ENCODE measurements at regions not wholly inside any gene's neighbourhood (a gene's known extent, or its start where the extent isn't known, plus 50 kb on each side); places are given as distances from the start of the nearest gene placed in this dataset.

DNA sequence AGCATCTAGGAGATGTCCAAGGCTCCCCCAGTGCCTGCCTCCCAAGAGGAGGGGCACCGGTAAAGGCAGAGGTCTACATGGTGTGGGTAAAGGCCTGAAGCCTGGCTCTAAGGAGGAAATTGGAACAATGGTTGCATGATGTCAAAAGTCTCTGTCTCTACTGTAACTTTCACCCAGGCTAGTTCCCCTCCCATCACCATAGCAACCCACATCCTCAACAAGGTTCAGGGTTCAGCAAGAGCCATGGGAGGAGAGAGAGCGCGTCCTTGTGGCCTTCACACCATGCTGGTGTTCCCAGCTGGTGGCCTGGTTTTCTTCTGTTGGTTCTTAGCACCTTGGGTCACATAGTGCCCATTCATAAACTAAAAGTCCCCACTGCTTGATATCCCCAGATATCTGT, 196.7 kb upstream of the CDH5 start:
- DNase-seq = no peak

DNA sequence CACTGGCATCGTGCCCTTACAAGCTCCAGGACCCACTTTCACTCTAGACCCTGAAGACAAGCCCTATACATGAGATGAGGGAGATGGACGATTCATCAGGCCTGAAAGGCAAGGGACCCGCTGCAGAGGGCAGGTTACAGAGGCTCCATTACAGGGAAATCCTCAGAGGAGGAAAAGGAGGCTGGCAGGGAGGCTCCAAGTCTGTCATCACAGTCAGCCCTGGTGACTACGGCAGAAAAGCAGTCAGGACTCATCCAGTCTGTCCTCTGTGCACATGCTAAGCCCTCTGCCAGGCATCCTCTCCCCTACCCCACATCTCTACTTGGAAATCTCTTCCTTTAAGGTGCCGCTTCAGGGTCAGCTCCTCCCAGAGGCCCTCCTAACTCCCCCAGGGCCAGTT, 197.7 kb upstream of the CDH5 start:
- DNase-seq = no peak

DNA sequence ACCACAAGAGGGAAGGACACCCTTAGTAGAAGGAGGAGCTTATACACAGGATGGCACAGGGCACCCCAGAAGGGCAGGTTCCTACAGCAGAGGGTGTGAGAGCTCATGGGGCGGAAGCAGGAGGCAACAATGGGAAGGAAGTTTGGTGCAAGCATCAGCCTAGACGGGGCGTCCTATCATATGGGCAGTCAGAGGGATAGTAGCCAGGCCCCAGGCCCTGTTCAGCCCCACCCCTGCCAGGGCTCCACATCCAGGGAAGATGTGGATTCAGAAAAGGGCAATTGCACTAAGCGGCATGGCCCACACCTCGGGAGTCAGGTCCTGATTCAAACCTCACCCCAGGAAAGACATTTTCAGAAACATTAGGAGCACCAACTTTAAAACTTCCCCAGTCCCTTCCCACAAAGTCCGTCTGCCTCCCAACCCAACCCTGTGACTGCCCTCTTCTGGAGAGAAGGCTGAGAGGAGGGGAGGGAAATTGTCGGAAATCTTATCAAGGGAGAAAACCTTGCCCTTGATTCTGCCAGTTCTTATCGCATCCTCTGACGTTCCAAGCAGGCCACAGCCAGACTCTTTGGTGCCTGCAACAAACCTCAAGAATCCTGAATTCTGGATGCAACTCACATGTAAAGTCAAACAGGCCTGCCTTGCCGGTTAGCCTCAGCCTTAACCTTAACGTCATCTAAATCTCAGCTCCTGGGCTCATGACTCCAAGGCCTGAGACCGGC, 198.8 kb upstream of the CDH5 start:
- DNase-seq = no peak

DNA sequence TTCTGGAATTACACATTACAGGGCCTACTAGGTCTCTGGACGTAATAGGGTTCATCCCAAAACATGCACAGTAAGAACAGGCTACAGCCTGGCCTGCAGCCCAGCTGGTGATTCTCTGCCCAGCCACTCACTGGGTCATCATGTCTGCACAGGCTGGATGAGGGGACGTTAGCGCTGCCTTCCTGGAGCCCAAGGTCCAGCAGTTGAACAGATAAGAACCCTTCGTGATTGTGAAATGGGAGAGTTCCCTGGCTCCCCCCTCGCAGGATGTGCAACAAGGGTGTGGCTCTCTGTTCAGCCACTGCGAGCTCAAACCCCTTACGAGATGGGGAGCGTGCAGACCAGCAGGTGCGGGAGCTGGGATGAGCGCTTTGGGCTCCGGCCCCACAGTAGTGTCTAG, 200.0 kb upstream of the CDH5 start:
- no peak for DNase-seq

DNA sequence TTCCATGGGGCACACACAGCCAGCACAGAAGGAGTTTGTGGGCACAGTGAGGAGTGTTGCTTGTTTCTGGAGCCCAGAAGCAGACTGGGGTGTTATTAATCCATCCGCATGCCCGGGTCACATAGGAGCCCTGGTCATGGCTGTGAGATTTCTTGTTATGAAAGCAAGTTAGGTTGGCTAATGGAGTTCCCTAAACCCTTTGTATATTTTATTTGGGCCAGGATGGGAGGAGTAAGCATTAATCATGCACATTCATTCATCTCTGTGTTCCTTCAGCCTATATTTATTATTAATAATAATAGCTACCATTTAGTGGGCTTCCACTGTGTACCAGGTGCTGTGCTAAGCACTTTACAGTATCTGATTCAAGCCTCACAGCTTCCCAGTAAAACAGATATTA, 200.6 kb upstream of the CDH5 start:
- no peak for DNase-seq

DNA sequence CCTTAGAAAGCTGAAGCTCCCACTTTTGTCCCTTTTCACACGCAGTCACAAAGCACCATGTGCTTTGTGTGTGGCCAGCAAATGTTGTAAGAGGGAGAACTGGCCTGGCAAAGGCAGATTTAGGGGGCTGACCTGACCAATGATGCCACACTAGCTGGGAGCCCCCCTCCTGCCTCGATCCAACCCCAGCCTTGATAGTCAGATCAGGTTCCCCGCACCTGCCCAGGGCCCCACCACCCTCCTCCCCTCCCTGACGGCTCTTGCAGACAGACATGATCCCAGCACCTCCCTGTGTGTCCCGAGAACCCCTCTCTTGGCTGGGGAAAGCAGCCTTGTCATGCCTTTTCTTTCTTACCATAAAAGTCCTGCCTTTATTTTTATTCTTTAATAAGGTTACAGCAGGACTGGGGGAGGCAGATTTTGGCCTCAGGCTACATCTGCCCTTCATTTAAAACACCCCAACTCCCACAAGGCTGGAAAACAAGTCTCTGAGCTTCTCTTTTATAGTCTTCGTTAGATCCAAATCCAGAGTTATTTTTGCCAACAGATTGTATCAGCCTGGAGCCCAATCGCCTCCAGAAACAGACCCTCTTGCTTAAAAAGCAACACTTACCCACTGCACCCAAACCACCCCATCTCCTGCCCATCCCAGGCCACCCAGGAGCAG, 201.8 kb upstream of the CDH5 start:
- no peak for DNase-seq

DNA sequence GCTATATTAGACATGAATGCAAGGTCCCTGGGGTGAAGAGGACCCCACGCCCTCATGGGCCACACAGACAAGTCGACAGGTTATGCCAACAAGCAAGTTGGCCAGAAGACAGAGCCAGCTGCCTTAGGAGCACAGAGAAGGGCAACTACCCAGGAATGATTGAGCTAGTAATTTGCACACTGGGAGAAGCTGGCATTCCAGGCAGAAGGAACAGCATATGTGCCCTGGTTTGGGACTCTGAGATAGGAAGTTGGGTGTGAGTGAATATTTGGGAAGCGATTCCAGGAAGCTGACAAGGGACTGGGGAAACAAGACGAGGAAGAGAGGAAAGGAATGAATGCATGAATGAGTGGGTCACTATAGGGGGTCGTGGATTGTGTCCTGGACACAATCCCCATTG, 203.7 kb upstream of the CDH5 start:
- DNase-seq = no peak

DNA sequence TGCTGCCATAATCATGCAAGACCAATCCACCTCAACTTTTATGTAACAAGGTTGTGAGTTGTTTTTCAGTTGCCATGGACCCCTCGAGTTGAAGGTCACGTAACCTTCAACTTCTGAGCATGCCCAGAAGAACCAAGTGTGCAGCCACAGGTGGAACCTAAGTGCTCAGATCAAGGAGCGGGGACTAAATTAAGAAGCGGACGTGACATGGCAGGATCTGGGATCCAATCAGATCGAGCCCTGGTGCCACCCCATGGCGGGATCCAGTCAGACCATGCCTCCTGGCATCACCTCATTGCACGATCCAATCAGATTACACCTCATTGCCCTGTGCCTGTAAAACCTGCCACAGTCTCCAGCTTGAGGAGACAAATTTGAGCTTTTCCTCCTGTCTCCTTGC, 204.5 kb upstream of the CDH5 start:
- DNase-seq = no peak

DNA sequence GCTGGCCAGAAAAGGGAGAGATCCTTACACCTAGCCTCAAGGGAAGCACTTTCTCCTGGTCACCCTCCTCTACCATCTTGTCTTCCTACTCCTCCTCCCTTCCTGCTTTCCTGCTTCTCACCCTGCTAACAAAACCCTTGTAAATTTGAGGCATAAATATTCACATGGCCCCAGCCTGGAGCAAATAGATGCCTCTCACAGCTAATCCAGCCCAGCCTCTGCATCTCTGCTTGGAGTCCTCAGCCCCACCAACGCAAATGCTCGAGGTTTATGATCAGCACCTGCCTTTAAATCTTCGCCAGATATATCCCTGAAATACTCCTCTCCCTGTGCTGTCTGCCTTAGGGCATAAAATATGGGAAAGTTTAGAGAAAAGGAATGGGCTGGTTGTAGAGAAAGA, 205.2 kb upstream of the CDH5 start:
- no peak for DNase-seq

DNA sequence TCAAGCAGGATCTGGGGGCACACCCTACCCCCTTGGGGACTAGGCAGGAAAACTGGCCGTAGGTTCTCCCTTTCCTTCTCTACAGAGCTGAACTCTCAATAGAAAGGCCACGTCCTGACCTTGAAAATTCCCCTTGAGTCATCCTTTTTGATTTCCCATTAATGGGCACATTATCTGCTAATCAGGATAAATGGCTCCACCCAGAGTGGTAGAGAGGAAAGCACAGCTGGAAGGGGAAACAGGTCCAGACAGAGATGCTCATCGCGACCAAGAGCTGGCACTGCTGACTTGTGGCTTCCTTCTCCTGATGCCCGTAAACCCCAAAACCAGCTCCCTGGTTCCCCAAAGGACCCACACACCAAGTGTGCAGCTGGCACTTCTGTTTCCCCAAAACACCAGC, 206.5 kb upstream of the CDH5 start:
- no peak for DNase-seq

DNA sequence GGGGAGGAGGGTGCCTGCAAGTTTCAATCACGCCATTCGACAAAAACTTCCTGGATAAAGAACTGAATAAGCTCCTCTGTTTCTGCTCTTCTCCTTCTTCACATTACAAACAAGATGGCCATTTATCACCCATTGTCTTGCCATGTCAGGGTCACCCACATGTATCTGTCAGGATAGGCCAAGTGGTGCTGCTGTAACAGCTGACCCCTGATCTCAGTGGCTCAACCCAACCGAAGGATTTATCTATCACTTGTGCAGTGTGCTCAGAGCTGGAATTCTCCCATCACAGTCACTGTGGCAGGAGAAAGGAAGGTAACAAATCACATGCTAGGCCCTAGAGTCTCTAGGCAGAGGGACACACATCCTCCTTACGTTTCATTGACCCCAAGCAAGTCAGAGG, 210.0 kb upstream of the CDH5 start:
- DNase-seq = no peak

DNA sequence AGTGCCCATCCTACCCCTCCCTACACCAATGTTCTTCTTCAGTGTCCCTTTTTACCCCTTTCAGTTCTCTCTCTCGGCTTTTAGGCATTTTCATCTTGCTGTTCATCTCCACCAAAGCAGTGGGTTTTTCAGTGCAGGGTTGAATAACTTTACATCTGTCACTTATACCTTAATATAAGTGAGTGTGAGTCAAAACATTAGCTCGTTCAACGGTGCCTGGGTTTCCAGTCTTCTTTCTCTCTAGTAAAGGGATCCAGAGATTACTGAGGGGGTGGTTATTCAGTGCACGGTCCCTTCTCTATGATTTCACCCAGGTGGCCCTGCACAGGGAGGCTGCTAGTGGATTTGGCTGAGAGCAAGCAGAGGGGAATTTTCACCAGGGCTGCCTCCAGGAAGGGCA, 210.6 kb upstream of the CDH5 start:
- DNase-seq = no peak

DNA sequence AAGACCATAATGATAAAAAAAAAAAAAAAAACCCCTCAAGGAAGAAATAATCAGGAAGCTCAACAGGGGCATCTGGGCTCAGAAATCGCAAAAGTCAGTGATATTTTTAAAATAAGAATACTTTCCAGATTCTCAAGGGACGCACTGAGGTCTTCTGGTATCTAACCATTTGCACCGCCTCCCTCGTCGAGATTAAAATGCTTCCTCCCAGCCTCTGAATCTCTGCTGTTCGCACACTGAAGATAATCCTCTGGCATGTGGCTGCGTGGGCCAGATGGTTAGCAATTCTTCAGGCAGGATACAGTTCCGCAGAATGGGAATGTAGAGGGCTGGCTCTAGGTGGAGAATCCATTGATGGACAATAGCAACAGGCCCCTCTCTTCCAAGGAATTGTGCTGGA, 211.7 kb upstream of the CDH5 start:
- DNase-seq = no peak

DNA sequence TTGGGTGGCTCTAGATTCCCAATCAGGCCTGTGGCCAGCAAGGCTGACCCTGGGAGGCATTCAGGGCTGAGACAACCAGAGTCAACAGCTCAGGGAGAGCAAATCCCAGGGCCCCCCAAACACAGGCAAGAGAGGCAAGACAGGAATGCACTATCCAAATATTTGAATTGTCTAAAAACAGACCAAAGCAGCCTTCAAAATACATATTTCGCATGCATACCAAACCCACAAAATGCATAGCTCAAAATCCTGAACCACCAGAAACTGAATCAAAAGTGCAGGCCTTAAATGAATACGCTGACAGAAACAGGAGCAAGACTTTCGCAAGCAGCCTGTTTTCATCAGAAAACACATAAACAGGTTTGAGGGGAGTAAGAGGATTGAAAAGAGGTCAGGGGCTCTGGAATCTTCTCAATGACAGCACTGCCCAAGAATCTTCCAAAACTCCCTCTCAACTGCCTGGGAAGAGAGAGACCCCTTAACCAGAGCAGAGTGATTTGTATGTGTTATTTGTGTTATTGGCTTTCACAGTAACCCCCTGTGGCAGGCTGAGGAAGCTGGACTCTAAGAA, 213.6 kb upstream of the CDH5 start:
- no peak for DNase-seq

DNA sequence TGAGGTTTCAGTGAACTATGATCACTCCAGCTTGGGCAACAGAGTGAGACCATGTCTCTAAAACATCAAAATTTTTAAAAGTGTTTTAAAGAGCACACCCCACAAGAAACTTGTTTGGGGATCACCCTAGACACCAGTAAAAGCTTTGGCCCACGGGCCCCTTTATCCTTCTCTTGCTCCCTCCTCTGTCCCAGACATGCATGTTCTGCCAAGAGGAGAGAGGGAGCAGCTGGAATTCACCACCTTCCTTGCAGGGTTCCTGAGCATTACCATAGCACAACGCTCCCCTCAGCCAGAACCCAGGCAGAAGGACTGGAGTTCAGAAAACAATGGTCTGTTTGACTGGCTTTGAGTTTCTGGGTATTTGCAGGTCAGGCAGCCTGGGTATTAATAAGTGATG, 214.3 kb upstream of the CDH5 start:
- DNase-seq = no peak

DNA sequence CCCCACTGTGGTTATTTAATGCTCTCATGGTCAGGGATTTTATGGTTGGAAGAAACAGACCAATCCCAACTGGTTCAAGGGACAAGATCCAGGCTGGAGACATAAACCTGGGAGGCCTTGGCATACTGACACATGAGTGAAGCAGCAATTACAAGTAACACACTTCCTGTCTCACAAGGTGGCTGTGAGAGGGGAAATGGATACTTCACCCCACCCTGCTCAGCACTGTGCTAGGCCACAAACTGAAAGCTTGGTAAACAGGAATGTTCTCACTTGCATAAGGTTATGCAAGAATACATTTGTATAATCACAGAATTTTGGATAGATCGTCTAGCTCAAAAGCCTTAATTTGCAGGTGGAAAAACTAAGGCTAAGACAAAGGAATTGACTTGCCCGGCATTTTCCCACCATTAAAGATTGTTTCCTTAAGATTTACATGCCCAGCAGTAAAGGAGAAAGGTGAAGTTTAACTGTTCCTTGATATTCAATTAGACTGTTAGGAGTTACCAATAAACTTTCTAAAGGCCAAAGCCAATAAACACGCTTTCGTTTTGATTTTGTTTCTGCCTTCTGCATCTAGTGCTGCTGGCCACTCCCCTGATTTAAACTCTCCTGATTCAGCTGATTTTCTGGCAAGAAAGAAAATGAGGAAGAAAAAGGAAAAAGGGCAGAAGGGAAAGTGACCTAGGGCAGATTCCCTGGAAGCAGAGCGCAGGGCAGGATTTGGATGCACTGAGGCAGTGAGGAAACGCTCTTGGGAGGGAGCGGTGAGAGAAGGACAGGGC, 215.6 kb upstream of the CDH5 start:
- DNase-seq = no peak

DNA sequence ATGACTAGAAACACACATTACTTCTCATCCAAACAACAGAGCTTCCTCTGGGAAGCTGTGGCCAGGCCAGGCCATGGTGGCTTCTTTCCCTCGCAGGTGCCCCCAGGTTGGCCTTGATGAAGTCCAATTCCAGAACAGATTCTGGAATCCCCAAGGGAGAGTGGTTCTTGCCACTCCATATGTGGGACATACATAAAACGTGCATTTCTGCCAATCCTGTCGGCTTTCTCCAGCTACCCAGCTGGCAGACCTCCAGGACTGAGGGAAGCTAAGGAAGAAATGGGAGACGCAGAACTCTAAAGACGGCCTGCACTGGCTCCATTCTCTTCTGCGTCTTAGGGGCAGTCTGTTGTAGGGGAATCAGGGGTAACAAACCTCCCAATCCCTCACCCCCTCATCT, 219.2 kb upstream of the CDH5 start:
- no peak for DNase-seq

DNA sequence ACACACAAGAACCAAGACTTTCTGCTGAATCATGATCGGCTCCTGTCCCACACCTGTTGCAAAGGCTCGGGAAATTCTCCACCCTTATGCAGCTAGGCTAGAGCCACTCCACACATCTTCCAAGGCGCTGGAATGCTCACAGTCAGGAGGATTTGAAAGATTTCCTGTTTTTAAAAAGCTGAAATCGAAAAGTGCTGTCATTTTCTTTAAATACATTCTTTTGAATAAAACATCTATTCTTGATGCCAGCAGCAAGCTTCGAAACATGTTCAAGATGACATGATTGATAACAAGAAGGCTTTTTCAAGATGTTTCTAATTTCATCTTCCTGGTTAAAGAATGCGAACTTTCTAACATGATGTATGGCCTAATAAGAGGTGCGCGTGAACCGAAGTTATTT, 219.7 kb upstream of the CDH5 start:
- DNase-seq = no peak

DNA sequence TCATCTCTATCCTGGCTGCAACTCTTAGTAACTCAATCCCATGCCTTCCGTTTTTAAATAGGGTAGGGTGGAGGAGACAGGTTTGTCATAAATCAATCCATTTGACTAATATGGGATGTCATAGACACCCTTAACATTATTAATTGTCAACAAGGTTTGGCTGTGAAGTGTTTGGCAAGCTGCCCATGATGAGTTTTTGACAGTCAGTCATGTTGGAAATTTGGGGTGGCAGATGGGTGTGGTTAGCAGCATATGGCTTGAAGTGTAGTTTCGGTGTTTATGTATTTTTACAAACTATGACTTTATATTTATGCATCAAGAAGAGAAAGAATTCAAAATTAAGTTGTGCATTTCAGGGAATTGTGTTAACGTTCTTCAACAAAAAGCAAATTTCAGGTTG, 221.8 kb upstream of the CDH5 start:
- no peak for DNase-seq

DNA sequence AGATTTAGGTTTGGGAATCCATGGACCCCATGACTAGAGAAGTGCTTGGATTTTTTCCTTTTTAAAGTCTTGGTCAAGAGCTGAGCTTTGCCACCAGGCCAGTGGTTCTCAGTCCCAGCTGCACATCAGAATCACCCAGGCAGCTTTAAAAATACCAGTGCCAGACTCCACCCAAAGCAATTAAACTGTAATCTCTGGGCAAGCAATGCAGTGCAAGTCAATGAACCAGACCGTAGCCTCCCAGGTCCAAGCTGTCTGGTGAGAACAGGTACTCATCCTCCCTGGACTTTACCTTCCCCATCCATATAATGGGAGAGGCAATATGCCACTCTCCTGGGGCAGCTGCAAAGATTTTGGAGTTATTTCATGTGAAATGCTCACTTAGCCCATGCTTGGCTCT, 223.1 kb upstream of the CDH5 start:
- DNase-seq = no peak

DNA sequence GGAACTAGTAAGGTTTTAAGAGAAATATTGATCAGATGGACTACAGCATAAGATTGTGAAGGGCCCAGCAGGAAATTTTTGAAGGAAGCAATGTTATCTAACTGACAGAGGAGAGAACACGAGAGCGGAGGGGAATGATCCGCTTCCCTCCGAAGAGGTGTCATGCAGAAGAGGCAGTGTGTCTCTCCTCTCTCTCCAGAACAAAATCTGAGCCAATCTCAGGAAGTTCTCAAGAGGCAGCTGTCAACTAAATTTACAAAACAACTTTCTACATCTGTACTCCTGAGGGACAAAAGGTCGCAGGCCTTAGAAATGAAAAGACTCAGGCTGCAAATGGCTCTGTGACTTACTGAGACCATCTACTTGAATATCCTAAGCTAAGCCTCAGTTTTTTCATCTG, 224.6 kb upstream of the CDH5 start:
- DNase-seq = no peak

DNA sequence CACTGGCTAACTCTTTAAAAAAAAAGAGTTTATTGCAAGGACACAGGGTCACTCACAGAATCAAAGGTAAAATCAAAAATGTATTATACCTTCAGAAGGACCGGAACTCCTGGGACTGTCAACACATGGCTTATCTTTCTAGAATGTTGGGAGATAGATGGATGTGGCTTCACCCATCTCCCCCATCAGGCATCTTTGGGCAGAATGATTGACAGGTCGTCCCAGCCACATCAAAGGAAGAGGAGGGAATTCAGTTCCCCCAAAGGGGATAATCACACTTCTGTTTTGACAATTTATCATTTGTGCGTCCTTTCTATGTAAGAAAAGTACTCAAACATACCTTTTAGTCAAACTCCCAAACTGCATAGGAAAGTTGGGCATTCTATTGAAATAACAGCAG, 228.6 kb upstream of the CDH5 start:
- no peak for DNase-seq

DNA sequence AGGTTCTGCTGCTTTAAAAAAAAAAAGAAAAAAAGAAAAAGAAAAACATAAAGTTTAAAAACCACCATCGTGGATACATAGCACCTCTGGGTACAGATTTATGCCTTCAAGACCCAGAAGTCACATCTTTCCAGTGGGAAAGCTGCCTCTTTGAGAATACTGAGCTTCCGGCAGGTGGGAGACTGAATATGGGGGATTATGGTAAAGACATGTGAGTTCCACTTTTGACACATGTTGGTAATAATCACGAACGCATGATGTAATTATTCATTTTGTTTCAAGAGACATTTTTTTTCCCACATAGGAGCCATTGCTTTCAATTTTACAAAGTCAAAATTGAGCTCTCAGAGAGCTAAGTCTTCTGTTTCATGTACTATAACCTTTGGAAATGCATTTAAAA, 229.7 kb upstream of the CDH5 start:
- no peak for DNase-seq

DNA sequence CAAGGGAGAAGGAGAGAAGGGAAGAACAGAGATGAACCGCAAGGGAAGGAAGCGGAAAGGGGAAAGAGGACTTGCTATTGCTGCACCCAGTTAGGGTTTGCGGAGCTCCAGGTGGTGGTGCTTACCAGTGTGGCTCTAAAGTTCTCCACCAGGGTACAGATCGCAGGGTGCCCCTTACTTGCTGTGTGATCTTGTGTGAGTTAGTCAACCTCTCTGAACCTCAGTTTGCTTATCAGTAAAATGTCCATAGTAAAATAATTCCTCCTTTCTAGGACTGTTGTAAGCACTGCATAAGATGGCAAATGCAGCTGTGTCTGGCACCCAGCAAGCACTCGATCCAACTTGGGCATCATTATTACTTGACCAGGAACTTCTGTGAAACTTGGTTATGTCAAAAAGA, 230.7 kb upstream of the CDH5 start:
- DNase-seq = no peak

Data from stimulated activated CD4-positive, alpha-beta T cell treated with anti-CD3 and anti-CD28 coated beads, Interleukin-4, amount 100 ng/mL, for 4 hours (primary cell).